H1 (cell line): ENCODE measurements at regions not wholly inside any gene's neighbourhood (a gene's known extent, or its start where the extent isn't known, plus 50 kb on each side); places are given as distances from the start of the nearest gene placed in this dataset.

Experiments used
- BACH1 ChIP-seq: IDR thresholded peaks from 2 replicates; pipeline ENCODE4 v1.6.1; 2012; ENCODE audit warnings: low read length, improper control_type of control experiment
- BRCA1 ChIP-seq: IDR thresholded peaks from 2 replicates; pipeline ENCODE4 v1.6.1; 2012; ENCODE audit warnings: low read depth, low read length, improper control_type of control experiment
- KDM4A ChIP-seq: IDR thresholded peaks from one replicate; pipeline ENCODE4 v1.7.1; 2012; ENCODE audit warnings: low read depth, mild to moderate bottlenecking, moderate library complexity, low read length, inconsistent platforms; ENCODE audit not compliant: severe bottlenecking
- RNF2 ChIP-seq: fragments of 200-900, 300-1000 bp; sonication (generic); IDR thresholded peaks from 2 replicates; pipeline ENCODE4 v1.7.1; 2016; ENCODE audit warnings: borderline replicate concordance, low read depth, mild to moderate bottlenecking, antibody characterized with exemption, low read length; ENCODE audit not compliant: poor library complexity, severe bottlenecking; ENCODE audit errors: missing control alignments
- SIN3A ChIP-seq, 2 experiments: IDR thresholded peaks in 1 of 2; conservative IDR thresholded peaks in 1 of 2; 2 replicates each; pipeline ENCODE4 v1.6.1; 2011 to 2012; ENCODE audit warnings: low read length in 2 of 2, improper control_type of control experiment in 1 of 2, low read depth in 1 of 2, mild to moderate bottlenecking in 1 of 2
- SP2 ChIP-seq: IDR thresholded peaks from 2 replicates; pipeline ENCODE4 v1.6.1; 2012; ENCODE audit warnings: mild to moderate bottlenecking, low read length, inconsistent platforms
- TAF1 ChIP-seq: IDR thresholded peaks from 2 replicates; pipeline ENCODE4 v1.6.1; 2011; ENCODE audit warnings: mild to moderate bottlenecking, low read depth, low read length

GRCh38 chr1:193555662-193556441, 369.4 kb upstream of the B3GALT2 start (continued):
- TF ChIP-seq SIN3A (conservative IDR thresholded peaks at IDR 0.05 in 1 of 2, IDR thresholded peaks at IDR 0.05 in 1 of 2; ENCODE audit: low read depth in 1 of 2, low read length in 2 of 2) (no peak), KDM4A (no peak), SP2 (no peak), BRCA1 (no peak), RNF2 (no peak), BACH1 (no peak), TAF1 (no peak)
- TF ChIP-seq, all 59 proteins: peak for 0
